Stomach (tissue), 4 donors: ENCODE measurements at regions not wholly inside any gene's neighbourhood (a gene's known extent, or its start where the extent isn't known, plus 50 kb on each side); places are given as distances from the start of the nearest gene placed in this dataset.

Experiments
- CTCF ChIP-seq, 7 experiments: fragments of 450-650 bp in 4 of 7; fragments of 200-600 bp in 3 of 7; sonication (generic) in 3 of 7; IDR thresholded peaks; one replicate each; pipeline ENCODE4 v1.5.1; 2016 to 2019; ENCODE audit warnings: antibody characterized with exemption in 7 of 7, control low read depth in 2 of 7, mild to moderate bottlenecking in 1 of 7
- EP300 ChIP-seq: sonication (generic); formaldehyde crosslinking; IDR thresholded peaks from one replicate; pipeline ENCODE4 v1.6.1; 2017; ENCODE audit warnings: antibody characterized with exemption
- POLR2A ChIP-seq, 4 donors: fragments of 450-650 bp; IDR thresholded peaks; one replicate each; pipeline ENCODE4 v1.6.1; 2016; ENCODE audit warnings: antibody characterized with exemption in 4 of 4, control low read depth in 2 of 4, mild to moderate bottlenecking in 1 of 4, moderate library complexity in 1 of 4
- POLR2AphosphoS5 ChIP-seq, 3 donors: sonication (generic); formaldehyde crosslinking; IDR thresholded peaks; one replicate each; pipeline ENCODE4 v1.6.1; 2016; ENCODE audit warnings: antibody characterized with exemption in 3 of 3

- TF ChIP-seq CTCF (IDR thresholded peaks at IDR 0.05) (no peak), EP300 (no peak), POLR2A (IDR thresholded peaks at IDR 0.05) (no peak), POLR2AphosphoS5 (IDR thresholded peaks at IDR 0.05) (no peak)
Measured at GRCh38 chr3:90026406-90026805, 919.0 kb downstream of the EPHA3 start.
